ENCODE measurements at regions not wholly inside any gene's neighbourhood (a gene's known extent, or its start where the extent isn't known, plus 50 kb on each side); places are given as distances from the start of the nearest gene placed in this dataset.

DNA sequence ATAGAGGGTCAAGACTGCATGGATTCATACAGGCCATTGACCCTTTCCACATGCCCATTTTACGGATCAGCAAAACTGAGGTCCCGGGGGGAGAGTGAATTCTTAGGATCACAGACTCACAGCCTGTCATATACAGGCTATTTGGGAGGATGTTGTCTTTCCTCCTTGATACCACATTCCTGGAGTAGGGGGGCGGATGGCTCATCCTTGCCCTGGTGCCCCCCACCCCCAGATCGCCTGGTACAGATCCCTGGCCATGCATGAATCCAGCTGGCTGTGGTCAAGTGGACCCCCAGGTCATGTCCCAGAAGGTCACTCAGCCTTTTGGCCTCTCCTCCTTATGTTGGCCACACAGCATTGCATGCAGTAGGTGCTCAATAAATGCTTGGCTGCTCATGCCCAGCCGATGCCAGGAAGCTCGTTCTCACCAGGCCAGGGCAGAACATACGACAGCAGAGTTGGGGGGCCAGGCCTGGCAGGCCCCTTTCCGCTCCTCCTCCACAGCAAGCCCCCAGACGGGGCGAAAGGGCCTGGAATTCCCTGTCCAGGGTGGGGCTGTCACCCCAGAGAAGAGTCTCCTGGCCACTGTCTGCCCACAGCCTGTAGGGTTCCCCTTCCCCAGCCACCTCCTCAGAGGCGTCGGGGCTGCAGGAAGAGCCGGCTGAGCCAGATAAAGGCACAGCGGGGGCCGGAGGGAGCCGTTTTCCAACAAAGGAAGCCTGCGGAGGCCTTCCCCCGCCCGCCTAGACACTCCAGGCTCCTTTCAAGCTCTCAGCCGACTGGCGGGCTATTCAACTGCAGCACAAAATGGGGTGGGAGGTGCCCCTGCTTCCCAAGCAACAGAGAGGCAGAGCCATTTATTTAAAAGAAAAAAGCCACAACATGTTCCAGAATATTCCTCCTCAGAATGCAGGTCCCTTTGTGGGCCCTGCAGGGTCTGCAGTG is 215.7 kb upstream of the CIBAR2 start:
- WGBS (ENCODE audit: low lambda C conversion rate) = 47% methylated on average over 17 of the region's 21 CpGs
- Histone ChIP-seq H3K4me2 (ENCODE audit: low read depth, low read length) (peak overlapping the region; percentile 69), H3K4me3 (replicated peaks in 1 of 3; ENCODE audit: insufficient read depth in 1 of 3, low read depth in 2 of 3, low read length in 3 of 3) (peak overlapping the region; percentile 11 to 49 (median 40); a peak in 3 of 6 replicates)
- no peak for TF ChIP-seq ZNF788 (CRISPR knock-in tag; IDR thresholded peaks at IDR 0.05; ENCODE audit: borderline replicate concordance)
- TF ChIP-seq SRSF1 (optimal IDR thresholded peaks at IDR 0.05; ENCODE audit: low read depth, low read length) = peak; percentile 45
- 0 out of 2 replicates have a peak, but pooled peaks have one; percentile 10 for TF ChIP-seq HNRNPL (IDR thresholded peaks at IDR 0.05; ENCODE audit: low read depth, low read length)
- peak; percentile 74 for TF ChIP-seq ZMYM3 (CRISPR knock-in tag; IDR thresholded peaks at IDR 0.05)
- no peak for TF ChIP-seq SPEN (CRISPR knock-in tag; IDR thresholded peaks at IDR 0.05; ENCODE audit: low read depth)
- 0 out of 2 replicates have a peak, but pooled peaks have one; percentile 31 for TF ChIP-seq HES4 (CRISPR knock-in tag; IDR thresholded peaks at IDR 0.05; ENCODE audit: borderline replicate concordance)
- no peak for TF ChIP-seq SP5 (CRISPR knock-in tag; IDR thresholded peaks at IDR 0.05; ENCODE audit: borderline replicate concordance, low read depth)
- peak; percentile 12 for TF ChIP-seq HNRNPLL (IDR thresholded peaks at IDR 0.05; ENCODE audit: low read depth, low read length, poor library complexity, severe bottlenecking)
- TF ChIP-seq DNMT1 (CRISPR knock-in tag; IDR thresholded peaks at IDR 0.05) = 0 out of 2 replicates have a peak, but pooled peaks have one; percentile 35
- TF ChIP-seq MAFG (CRISPR knock-in tag; IDR thresholded peaks at IDR 0.05) = no peak
- peak; percentile 94 for TF ChIP-seq ZNF629 (CRISPR knock-in tag; conservative IDR thresholded peaks at IDR 0.05)
- TF ChIP-seq RARG (CRISPR knock-in tag; IDR thresholded peaks at IDR 0.05; ENCODE audit: low read depth) = no peak
- no peak for TF ChIP-seq ZBTB38 (CRISPR knock-in tag; IDR thresholded peaks at IDR 0.05)
- TF ChIP-seq, protein P1, sequence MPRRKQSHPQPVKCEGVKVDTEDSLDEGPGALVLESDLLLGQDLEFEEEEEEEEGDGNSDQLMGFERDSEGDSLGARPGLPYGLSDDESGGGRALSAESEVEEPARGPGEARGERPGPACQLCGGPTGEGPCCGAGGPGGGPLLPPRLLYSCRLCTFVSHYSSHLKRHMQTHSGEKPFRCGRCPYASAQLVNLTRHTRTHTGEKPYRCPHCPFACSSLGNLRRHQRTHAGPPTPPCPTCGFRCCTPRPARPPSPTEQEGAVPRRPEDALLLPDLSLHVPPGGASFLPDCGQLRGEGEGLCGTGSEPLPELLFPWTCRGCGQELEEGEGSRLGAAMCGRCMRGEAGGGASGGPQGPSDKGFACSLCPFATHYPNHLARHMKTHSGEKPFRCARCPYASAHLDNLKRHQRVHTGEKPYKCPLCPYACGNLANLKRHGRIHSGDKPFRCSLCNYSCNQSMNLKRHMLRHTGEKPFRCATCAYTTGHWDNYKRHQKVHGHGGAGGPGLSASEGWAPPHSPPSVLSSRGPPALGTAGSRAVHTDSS (CRISPR knock-in tag; conservative IDR thresholded peaks at IDR 0.05) = no peak
- TF ChIP-seq, protein P2, sequence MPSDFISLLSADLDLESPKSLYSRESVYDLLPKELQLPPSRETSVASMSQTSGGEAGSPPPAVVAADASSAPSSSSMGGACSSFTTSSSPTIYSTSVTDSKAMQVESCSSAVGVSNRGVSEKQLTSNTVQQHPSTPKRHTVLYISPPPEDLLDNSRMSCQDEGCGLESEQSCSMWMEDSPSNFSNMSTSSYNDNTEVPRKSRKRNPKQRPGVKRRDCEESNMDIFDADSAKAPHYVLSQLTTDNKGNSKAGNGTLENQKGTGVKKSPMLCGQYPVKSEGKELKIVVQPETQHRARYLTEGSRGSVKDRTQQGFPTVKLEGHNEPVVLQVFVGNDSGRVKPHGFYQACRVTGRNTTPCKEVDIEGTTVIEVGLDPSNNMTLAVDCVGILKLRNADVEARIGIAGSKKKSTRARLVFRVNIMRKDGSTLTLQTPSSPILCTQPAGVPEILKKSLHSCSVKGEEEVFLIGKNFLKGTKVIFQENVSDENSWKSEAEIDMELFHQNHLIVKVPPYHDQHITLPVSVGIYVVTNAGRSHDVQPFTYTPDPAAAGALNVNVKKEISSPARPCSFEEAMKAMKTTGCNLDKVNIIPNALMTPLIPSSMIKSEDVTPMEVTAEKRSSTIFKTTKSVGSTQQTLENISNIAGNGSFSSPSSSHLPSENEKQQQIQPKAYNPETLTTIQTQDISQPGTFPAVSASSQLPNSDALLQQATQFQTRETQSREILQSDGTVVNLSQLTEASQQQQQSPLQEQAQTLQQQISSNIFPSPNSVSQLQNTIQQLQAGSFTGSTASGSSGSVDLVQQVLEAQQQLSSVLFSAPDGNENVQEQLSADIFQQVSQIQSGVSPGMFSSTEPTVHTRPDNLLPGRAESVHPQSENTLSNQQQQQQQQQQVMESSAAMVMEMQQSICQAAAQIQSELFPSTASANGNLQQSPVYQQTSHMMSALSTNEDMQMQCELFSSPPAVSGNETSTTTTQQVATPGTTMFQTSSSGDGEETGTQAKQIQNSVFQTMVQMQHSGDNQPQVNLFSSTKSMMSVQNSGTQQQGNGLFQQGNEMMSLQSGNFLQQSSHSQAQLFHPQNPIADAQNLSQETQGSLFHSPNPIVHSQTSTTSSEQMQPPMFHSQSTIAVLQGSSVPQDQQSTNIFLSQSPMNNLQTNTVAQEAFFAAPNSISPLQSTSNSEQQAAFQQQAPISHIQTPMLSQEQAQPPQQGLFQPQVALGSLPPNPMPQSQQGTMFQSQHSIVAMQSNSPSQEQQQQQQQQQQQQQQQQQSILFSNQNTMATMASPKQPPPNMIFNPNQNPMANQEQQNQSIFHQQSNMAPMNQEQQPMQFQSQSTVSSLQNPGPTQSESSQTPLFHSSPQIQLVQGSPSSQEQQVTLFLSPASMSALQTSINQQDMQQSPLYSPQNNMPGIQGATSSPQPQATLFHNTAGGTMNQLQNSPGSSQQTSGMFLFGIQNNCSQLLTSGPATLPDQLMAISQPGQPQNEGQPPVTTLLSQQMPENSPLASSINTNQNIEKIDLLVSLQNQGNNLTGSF (CRISPR knock-in tag; IDR thresholded peaks at IDR 0.05) = no peak
- no peak for TF ChIP-seq EEA1 (CRISPR knock-in tag; IDR thresholded peaks at IDR 0.05; ENCODE audit: borderline replicate concordance)
- no peak for TF ChIP-seq REL (CRISPR knock-in tag; conservative IDR thresholded peaks at IDR 0.05)

More for the DNA sequence above, 215.7 kb upstream of the CIBAR2 start:
- POLR2A ChIA-PET = interaction anchor here (1.1 kb wide), 1 partner anchor 20 kb away, joined by 4 read pairs; no protein-coding TSS in a partner anchor
- Histone ChIP-seq H3K27me3 (ENCODE audit: control insufficient read depth in 1 of 2, insufficient read depth in 2 of 2, low read length in 2 of 2) (peaks cover 5 to 24% of the 10 kb centered on the region in 2 experiments), H3K27ac (ENCODE audit: extremely low read length, insufficient read depth, low read length) (no peak overlapping the region), H2AFZ (ENCODE audit: low read length) (no peak overlapping the region), H3K9ac (ENCODE audit: insufficient read depth, low read depth, low read length) (peak overlapping the region; percentile 18; the same call in 1 of the 2 replicates), H3K9me3 (ENCODE audit: low read length) (no peaks in the 10 kb centered on the region), H3K36me3 (replicated peaks in 1 of 2; ENCODE audit: control insufficient read depth in 1 of 2, insufficient read depth in 2 of 2, low read length in 2 of 2) (no peaks in the 10 kb centered on the region), H3K4me1 (ENCODE audit: insufficient read depth, low read length) (peaks cover 31% of the 10 kb centered on the region), H3K79me2 (ENCODE audit: insufficient read depth, low read length) (no peaks in the 10 kb centered on the region), H4K20me1 (ENCODE audit: insufficient read depth, low read length) (peaks cover 5% of the 10 kb centered on the region; the same call in 1 of the 2 replicates)
- DNase-seq (ENCODE audit: low spot score) (no peak), ATAC-seq (peak; percentile 28), FAIRE-seq (no peak)
- no TSS peak for BruUV-seq (replicated peaks)
- intact Hi-C loops (cut with micrococcal nuclease; ENCODE audit: unreplicated experiment) (loop anchor here (5.0 kb wide), 1 partner anchor 41 kb away; no protein-coding TSS in a partner anchor), in situ Hi-C loops (cut with HindIII; ENCODE audit: extremely low pct_ligation_motif_present, low pct_unique_long_range_greater_than_20kb) (no loop called here)
- CTCF ChIA-PET (ENCODE audit: low intra/inter-chr PET ratio, low total read pairs) = no interaction called here
